Hypothalamus (tissue), 51 donors: ENCODE measurements at regions not wholly inside any gene's neighbourhood (a gene's known extent, or its start where the extent isn't known, plus 50 kb on each side); places are given as distances from the start of the nearest gene placed in this dataset.
A peak's percentile ranks its signal among the peaks of the same experiment; 100 is the strongest.

Experiments used
- DNase-seq, 51 donors: peaks; one replicate each; lab custom pipeline; 2025; lab: John Stamatoyannopoulos, UW

DNA sequence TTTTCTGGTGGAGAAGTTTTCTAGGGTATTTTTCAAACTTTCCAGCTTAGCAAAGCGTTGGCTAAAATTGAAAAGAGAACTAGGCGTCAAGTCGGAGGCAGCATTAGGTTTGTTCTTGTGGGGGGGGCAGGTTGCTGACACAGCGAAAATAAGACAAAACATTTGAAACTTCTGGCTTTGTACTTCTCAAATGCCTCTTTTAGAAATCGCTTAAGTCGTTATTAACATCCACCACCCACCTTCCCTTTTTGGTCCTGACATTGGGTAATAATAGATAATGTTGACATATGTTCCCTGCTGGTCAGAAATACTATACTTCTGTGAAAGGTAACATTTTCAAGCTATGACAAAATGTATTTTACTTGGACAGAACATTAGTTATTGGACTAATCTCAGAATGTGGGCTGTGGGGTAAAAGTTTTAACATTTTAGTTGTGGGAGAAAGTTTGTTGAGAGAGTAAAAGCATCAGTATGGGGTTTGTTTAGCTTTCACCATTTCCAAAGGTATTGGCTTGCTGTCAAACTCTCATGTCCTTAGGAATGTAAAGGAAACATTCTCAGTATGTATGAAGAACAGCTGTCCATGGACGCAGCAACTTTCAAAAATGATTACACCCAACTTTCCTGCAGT, 88.1 kb upstream of the ZEB2 start:
- peak in 4 of 51 donors; percentile 1 to 10 (median 8) for DNase-seq

DNA sequence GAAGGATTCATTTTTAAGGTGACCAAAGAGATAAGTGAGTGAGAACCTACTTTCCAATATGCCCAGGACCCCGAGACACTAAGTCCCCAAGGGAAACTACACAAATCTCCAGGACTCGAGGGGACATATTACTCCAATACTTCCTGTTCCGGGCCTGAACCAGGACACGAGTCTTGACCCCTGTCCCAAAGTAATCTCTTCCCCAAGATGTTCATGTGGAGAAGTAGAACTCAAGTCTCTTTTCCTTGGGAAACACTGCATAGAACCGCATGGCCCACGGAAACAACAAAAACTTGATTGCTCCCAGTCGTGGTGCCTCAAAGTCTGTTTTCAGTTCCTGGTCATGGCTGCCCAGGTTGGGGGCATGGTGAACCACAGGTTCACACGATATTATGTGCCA, 87.2 kb upstream of the ZEB2 start:
- no peak for DNase-seq

DNA sequence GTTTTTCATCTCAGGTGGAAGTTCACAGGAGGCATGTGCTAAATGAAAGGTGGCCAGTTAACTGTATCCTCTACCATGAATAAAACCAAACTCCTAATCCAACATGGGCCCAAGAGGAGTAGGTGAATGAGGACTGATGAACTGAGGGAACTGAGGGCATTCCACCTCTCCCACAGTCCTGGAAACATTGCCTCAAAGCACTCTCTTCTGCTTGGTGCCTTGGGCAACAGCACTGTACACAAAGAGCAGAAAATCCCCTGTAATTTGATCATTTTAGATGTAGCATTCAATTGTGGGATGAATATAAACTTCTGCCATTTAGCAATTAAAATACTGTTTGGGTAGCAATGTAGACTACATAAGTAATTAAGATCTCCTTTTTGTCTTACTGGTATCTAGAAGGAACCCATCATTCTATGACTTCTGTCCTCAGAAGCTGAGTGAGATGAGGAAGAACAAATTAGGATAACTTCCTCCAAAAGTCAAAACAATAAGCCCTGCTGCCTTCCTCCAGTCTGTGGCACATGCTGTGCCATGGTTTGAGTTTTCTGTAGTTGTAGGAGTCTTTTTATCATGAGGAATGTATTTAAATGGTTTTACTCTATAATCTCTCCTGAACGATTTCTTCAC, 86.7 kb upstream of the ZEB2 start:
- DNase-seq = no peak

DNA sequence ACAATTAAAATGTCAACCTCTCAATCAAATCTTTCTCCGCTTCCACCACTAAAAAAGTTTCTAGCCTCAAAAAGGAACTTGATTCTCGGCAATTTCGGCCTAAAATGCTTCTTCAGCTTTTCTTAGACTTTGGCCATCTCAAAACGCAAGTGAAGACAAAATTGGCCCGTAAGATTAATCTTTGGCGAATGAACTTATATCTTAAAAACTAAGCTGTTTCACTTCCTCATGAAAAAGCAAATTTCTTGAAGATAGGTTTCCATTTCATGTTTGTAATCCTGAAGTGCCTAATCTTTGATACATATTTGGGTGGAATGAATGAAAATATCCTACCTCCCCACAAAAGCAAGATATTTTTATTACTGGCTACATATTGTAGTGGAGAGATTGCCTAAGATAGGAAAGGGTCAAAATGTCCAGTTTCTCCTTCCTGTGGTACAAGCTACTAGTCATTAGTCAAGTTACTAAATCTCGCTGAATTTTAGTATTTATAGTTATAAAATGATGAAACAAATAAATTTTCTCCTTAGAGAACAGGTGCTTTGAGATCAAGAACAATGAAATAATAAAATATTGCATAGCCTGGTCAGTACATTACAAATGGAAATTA, 85.4 kb upstream of the ZEB2 start:
- no peak for DNase-seq

DNA sequence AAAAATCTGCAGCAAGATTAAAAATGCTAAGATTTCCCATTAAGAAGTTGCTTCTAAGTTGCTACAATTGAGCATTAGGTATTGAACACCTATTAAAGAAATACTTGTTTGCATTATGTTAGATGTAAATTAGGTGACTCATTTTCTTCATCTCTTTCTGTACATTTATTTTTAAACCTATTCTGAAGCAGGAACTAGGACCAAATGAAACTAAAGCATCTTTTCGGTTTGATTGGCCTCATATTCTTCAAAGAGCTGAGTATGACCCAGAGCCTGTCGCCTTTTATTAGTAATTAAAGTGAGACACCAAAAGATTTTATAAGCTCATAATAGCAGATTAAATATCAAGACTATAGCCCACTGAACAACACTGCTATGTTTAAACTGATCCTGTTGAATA, 83.4 kb upstream of the ZEB2 start:
- DNase-seq = no peak

DNA sequence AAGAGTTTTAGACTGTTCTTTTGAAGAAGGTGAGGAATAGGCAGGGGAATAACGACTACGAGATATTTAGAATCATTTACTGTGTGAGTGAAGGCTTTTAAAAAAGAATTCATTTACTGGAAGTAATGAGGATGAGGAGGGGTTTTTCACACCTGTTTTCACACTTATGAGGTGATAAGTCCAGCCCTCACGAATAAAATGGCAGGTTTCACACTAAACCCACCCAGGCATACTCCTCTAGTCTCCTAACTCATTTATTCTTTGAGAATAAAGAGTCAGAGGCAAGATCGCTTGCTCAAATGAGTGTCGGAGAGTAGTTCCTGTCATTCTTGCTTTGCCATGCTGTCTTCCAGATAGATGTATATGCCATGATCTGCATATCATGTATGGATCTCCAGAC, 79.0 kb upstream of the ZEB2 start:
- DNase-seq = no peak

DNA sequence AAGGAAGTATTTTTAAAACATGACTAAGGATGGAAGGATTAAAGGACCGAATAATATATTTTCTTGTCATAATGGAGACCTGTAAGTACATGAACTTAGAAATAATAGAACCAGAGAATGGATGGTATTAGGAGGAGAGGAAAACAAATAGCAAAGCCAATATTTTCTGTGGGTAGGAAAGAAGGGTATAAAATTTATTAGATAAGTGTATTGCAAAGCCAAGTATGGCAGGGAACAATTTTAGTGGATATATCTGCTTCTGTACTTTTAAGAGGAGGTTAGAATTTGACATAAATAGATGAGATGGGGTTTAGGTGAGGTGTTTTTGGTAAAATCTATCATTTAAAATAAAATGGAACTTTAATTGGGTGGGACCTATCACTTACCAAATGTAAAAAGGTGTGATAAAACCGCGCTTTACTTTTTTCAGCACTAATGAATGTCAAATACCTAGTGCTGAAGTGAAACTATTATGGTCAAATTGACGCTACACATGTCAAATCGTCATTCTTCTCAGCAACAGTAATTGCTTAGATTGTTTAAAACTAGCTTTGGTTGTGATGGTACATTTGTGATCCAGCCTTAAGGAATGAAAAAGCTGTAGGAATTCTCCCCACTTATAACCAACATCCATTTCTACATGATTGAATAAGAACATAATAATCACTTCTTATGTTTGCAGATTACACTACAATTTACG, 78.1 kb upstream of the ZEB2 start:
- DNase-seq = no peak

DNA sequence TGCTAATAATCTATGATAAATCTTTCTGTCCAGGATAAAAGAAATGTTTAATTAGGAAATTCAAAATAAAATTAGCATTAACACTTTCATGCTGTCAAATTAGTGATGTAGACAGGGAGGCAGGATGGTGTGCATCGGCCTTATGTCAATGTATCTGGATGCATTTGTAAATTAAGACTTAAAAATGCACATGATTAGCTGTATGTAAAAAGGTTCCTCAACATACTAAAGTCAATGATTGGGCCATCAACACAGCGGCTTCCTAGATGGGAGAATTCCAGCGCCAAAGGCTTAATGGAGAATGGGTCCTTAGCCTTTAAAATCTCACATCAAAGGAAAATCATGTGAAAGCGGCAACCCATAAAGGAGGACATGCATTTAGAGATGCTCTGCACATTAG, 77.5 kb upstream of the ZEB2 start:
- no peak for DNase-seq

DNA sequence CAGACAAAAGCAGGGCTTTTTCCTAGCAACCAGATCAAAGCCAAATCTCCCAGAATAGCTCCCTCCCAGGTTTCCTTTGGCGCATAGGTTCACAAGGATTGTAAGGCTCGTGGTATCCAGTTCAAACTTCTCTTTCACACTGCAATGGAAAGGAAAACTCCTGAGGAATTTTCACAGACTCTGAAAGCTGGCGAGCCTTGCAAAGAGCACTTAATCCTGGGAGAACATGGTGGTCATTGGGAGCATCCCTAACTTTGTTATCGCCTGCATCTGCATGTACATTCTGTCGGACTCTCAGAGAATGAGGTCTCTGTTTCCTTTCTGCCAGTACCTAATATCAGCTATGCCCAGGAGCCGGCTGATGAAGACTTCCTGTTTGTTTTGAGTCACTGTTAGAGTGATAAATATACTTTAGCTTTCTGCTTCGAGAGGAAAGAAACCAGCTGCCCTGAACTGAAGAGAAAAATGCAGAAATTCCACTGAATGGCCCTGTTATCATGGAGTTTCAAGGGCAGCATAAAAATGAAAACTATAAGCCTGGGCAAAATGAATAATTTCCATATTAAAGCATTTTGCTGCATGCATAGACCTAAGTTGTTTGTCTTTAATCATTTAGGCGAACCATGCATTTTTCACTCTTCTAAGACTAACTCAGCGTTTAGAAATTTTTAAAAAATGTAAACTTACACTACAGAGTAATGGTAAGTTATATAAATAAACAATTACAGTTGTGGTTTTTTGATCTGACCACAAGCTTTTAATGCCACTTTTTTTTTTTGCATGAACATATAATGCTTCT, 76.4 kb upstream of the ZEB2 start:
- DNase-seq = peak in 4 of 51 donors; percentile 3 to 14 (median 9)

DNA sequence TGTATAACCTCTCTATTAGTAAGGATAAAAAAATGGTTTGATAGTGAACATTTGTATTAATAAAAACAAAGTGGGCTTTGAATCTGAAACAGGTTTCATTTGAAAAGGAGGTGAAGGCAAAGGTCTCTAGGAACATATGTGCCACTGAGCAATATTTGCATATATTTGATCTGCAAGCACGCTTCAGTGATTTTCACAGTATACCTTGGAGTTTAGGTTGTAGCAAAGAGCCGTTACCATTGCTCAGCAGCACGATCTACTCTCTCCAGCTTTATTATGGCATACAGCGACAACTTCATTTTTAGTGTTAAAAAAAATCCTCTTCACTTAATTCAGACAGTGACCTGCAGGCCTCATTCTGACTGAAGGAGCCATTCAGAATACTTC, 75.8 kb upstream of the ZEB2 start:
- no peak for DNase-seq

DNA sequence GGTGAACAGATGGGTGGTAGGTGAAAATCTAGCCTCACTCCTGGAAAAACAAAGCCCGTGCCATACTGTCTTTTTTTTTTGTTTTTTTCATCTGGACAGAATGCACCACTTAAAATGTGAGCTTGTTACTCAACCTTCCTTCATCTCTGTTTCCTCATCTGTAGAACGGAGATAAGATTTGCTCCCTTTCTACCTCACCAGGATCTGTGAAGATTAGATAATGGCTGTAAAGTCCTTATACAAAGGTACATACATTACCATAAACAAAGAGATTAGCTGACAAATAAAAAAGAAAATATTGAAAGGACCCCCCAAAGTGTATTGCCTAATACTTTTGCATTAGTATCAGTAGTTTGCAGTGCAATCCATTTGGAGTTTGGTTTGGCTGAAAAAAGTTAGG, 75.4 kb upstream of the ZEB2 start:
- DNase-seq = no peak

DNA sequence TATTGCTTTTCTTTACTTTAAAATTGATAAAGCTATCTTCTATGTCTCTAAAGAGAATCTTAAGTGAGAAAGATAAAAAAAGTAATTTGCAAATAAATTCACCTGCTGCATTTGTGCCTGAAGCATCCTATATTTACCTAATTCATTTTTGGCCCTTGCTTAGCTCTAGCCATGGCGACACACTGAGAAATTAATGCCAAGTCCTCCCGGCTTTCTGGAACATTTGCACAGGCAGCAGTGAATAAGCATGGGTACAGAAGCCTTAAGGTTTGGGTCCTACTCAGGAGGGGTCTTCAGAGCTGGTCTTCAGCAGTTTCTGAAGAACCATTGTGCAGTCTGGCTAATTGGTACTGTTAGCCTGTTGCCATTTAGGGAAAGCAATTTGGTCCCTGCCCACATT, 73.9 kb upstream of the ZEB2 start:
- DNase-seq = peak in 5 of 51 donors; percentile 2 to 15 (median 5)

DNA sequence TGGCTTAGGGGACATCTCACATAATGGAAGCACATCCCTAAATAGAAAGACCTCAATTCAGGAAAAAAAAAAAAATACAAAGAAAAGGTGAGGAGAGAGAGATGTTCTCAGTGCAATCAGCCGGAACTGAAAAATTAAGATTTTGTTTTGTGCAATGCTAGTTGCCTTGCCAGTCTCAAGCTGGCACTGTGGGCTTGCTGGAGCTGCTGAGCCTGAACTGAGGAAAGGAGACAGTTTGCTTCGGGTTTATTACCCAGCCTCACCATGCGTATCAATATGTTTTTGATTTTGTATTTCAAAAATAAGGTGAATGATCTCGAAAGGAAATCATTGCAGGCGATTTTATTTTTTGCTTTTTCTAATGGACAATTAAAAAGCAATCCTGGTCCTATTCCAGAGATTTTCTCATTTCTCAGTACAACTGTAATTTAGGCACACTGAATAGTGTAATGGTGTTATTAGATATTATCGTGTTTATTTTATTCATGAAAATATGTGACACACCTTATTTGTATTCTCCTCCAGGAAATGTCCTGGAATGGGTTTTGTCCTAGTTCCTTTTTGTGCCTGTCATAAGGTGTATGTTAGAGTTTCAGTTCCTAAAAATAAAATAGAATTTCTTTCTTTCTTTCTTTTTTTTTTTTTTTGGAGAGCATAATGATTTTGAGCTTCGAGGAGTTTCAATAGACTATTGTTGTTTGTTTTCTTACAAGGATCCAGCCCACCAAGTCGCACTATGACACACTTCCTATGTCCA, 72.8 kb upstream of the ZEB2 start:
- peak in 1 of 51 donors; percentile 2 for DNase-seq

DNA sequence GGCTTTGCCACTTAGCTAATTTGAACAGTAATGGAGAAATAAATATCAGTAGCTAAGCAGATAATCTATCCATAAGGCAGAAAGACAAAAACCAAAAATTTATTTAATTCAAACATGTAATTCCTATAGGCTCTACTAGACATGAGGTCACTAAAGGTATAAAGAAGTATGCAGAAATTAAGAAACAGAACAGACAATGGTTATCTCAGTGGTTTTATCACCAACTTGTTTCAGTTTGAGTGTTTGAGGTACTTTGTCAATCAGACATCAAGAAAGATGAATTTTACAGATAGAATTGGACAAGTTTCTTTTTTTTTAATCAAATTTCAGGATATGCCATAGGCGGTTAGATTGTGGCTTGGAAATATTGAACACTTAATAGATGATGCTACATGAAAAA, 67.4 kb upstream of the ZEB2 start:
- DNase-seq = no peak

DNA sequence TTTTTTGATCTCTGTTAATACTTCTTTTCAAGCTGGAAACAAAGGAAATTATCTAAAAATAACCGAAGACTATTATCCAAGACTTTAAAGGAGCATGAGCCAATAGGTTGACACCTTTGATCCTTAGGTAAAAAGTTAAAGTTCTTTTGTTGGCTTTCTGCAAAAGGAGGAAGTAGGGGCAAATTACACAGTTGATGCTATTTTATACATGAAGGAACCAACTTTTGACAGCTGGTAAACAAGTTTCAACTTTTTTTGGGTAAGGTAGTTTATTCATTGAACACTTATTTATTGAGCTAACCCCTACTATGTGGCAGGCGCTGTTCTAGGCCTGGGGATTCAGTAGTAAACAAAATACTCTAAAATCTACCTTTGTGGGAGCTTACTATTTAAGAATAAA, 66.6 kb upstream of the ZEB2 start:
- no peak for DNase-seq

DNA sequence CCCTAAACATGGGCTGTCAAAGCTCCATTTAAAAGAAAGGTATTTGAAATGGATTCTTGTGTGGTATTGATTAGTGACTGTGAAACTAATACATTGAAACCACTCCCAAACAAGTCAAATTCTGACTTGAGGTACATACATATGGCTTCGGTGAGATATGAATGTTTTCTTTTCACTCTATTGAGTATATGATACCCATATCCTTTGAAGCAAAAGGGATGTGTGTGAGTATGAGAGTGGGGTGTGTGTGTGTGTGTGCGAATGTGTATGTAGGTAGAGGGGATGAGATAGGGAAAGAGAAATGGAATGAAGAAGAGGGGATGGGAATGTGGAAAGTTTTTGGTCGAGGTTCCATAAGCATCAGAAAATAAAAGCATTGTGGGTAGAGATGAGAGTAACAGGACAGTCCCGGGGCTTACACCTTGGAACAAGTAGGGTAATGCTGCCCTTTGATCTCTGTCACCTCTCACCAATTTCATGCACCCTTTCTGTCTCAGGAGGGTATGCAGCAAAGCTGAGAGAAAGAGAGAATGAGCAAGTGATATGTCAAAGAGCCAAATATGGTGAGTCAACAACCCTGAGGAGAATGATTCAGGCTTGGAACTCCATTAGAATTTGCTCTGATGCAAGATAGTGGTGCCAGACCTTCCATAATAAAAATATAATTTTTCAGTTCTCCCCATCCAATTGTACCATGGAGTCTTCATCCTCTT, 64.0 kb upstream of the ZEB2 start:
- no peak for DNase-seq

DNA sequence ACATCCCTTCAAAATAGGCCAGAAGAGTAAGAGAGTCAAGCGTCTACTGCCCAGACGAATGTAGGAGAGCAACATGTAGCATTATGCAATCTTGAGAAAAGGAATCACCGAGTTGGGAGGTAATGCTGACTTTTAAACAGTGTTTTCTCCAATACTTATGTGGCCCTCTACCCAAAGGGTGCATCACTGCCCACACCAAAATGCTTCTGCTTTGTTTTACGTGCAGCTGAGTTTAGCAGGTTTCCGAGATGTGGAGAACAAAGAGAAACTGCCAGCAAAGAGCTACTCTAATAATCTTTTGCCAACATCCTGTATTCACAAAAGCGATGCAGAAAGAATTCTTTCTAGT, 63.4 kb upstream of the ZEB2 start:
- DNase-seq = no peak

DNA sequence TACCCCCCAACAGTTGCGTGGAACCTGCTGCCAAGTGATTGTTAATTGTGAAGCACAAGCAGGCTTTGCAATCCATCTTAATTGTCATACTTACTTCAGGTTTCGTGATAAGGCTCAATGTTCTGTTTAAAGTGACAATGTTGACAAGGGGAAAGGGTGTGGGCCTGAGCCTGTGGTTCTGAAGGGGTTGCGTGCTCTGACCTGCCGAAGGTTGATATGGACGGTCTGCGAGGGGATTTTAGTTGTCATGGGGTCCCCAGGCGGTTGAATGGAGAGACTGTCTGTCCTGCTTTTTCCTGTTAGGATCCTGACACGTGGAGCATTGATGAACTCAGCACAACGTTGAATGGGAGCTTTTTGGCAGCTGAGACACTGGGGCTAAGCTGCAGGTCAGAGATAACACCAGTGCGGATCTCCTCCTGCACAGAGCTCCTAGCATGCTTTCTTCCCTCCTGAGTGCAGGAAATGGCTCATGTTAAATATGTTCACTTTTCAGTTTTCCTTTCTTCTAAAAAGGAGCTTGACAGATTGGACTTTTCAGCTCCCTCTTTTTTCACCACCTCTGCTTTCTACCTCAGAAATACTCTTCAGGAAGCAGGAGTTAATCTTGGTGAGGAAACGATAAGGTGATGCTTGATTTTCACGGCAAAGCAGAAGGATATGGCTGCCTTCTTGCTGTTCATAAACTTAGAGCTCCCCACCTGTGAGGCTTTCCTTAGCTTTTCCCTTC, 62.9 kb upstream of the ZEB2 start:
- DNase-seq = no peak

DNA sequence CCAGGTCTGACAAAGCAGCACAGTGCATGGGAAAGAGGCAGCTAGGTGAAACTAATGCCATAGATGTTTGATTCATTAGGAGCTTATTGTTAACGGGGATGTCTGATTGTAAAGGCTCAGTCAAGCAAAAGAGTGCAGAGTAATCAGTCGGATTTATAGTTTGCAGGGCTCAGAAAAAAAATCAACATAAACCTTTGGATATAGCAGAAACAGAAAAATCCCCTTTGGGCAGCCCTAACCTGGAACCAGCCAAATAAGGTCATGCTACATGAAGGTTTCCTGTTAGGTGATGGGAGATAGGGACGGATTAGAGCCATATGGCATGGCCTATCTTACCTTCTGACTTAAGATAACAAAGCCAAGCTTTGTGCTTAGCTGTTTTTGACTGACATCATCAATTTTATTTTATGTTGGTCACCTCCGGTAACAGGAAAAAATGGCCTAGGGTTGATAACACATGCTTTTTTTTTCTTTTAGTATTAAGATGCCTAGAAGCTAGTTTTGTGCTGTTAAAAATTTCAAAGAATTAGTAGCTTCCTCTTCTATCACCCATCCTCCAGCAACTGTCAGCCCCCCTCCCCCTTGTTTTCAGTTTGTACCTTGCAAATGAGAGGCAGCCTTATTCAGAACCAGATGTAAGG, 60.7 kb upstream of the ZEB2 start:
- no peak for DNase-seq
